Activated CD4-positive, alpha-beta memory T cell treated with anti-CD3 and anti-CD28 coated beads for 36 hours (primary cell): ENCODE measurements at regions not wholly inside any gene's neighbourhood (a gene's known extent, or its start where the extent isn't known, plus 50 kb on each side); places are given as distances from the start of the nearest gene placed in this dataset.
"Not testable (repeated sequence)": the region's sequence is repeated elsewhere in the genome, so short reads cannot be mapped to it uniquely, and the experiment has no call there.

Experiments used
- CTCF ChIA-PET: fragments of 350-600 bp; sonication (Branson Sonifier 250); formaldehyde crosslinking; loops from one replicate; lab custom pipeline; 2021; ENCODE audit warnings: antibody characterized with exemption, inconsistent platforms; lab: Charles Lee
- POLR2A ChIA-PET: fragments of 350-600 bp; sonication (Branson Sonifier 250); formaldehyde crosslinking; loops from one replicate; lab custom pipeline; 2021; ENCODE audit warnings: antibody characterized with exemption; lab: Charles Lee
- DNase-seq: peaks from one replicate; pipeline ENCODE4 v3.0.0-alpha.2; 2020
- H3K27ac Mint-ChIP-seq: one replicate; pipeline ENCODE4 v1.8.0; 2021; ENCODE audit warnings: mixed read lengths
- H3K27me3 Mint-ChIP-seq: one replicate; pipeline ENCODE4 v1.8.0; 2021; ENCODE audit warnings: mixed read lengths
- H3K36me3 Mint-ChIP-seq: one replicate; pipeline ENCODE4 v1.8.0; 2021; ENCODE audit warnings: mixed read lengths
- H3K4me1 Mint-ChIP-seq: one replicate; pipeline ENCODE4 v1.8.0; 2021; ENCODE audit warnings: low read depth, mixed read lengths
- H3K4me3 Mint-ChIP-seq: one replicate; pipeline ENCODE4 v1.8.0; 2021; ENCODE audit warnings: mild to moderate bottlenecking, mixed read lengths
- H3K9me3 Mint-ChIP-seq: one replicate; pipeline ENCODE4 v1.8.0; 2021; ENCODE audit warnings: mixed read lengths
- intact Hi-C: fragments of 100-400 bp; cut with micrococcal nuclease; formaldehyde crosslinking; loops from one replicate; pipeline ENCODE4 v1.15.1; 2023

DNA sequence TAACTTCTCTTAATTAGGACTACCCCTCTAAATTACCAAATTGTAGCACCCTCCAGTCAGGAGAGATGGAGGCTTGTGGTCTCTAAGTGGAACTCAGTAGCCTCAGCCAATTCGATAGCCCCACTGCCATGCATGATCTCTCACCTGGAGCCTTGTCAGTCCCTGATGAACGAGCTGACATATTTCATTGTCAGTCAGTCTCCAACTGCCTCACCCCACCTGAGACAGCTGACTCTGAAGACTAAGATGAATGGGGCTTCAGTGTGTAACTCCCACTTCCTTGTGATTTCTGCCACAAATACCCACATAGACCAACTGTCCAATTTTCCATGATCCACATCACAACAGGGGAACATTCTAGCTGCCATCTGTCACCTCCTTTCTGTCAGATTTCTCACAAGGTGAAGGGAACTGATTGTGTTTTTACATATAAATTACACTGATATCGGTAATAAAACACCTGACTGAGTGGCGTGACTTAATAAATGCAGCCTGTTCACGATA, 206.5 kb downstream of the FAM181B start:
- intact Hi-C loops: no loop called here
- Mint-ChIP-seq H3K4me1 (no peaks in the 10 kb centered on the region), H3K27me3 (no peaks in the 10 kb centered on the region), H3K36me3 (no peaks in the 10 kb centered on the region), H3K9me3 (no peaks in the 10 kb centered on the region), H3K27ac (no peak overlapping the region), H3K4me3 (no peak overlapping the region)
- CTCF ChIA-PET: no interaction called here
- POLR2A ChIA-PET: no interaction called here
- DNase-seq: no peak

DNA sequence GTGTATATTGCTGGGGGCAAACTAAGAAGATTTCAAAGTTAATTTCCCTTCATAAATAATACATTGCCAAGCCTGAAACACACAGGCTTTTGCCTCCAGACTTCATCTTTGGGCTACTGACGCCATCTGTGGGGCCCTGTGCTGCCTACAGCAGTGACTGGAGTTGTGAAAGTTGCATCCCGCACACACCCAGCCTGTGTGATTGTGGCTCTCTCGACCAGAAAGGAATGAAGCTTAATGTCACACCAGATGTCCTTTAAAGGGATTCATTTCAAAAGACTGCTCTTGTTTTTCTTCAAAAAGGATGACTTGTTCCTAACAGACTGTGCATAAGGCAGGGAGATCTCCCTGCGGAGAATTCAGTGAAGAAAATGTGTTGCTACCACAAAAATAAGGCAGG, 210.5 kb downstream of the FAM181B start:
- H3K4me3 Mint-ChIP-seq: no peak overlapping the region
- intact Hi-C loops: no loop called here
- POLR2A ChIA-PET: no interaction called here
- H3K27me3 Mint-ChIP-seq: no peaks in the 10 kb centered on the region
- H3K36me3 Mint-ChIP-seq: no peaks in the 10 kb centered on the region
- CTCF ChIA-PET: no interaction called here
- no peak overlapping the region for H3K27ac Mint-ChIP-seq
- H3K9me3 Mint-ChIP-seq: peaks cover 3% of the 10 kb centered on the region
- DNase-seq: no peak
- H3K4me1 Mint-ChIP-seq: no peaks in the 10 kb centered on the region

DNA sequence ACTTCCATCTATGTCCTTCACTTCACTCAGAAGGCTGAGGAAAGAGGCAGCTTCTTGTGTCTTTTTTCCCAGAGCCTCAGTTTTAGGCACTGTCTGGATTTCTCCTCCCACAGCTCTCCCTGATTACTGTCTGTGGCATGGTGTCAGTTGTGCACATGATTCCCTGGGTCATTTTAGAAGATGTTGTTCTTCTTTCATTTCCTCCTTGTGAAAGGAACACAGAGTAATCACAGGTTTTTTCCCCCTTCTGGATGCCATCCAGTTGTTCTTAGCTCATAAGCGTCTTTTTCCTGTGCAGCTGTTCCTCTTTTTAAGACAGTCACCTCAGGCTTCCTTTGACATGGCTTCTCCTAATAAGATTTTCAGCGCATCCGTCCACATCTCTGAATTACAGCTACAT, 212.2 kb downstream of the FAM181B start:
- intact Hi-C loops: no loop called here
- Mint-ChIP-seq H3K9me3 (peaks cover 3% of the 10 kb centered on the region), H3K4me1 (no peaks in the 10 kb centered on the region), H3K27ac (no peak overlapping the region), H3K4me3 (no peak overlapping the region), H3K27me3 (no peaks in the 10 kb centered on the region), H3K36me3 (no peaks in the 10 kb centered on the region)
- ChIA-PET CTCF (no interaction called here), POLR2A (no interaction called here)
- DNase-seq: no peak

DNA sequence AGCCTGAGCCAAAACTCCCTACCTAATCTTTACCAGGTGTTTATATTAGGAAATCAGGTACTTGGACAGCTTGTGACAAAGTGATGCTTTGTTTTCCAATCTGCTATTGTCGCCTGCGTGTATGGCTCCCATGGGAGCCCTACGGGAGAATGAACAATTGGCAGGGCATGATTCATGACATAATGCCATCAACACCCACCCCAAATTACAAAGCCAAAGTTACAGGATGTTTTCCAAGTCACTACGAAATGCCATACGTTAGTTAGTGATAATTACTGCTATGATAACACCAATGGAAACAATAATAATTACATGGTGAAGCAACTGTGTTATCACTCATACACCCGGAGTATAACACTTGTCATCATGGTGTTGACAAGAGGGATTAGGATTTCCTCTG, 226.4 kb downstream of the FAM181B start:
- H3K9me3 Mint-ChIP-seq: no peaks in the 10 kb centered on the region
- intact Hi-C loops: no loop called here
- no peak for DNase-seq

DNA sequence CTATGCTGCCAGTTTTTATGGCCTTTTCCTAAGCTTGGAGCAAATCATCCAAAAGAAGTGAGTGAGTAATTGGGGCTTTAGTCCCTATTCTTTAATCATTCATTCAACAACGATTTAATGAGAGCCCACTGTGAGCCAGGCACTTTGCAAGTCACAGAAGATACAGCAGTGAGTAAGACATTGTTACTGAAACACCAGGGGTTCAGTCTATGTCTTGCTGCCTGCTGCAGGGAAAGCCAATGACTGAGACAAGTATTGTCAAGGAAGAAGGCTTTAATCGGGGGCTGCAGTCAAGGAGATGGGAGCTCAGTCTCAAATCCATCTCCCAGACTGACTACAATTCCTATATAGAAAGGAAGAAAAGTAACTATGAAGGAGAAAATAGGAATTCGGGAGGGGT, 228.3 kb downstream of the FAM181B start:
- intact Hi-C loops: no loop called here
- H3K4me3 Mint-ChIP-seq: no peak overlapping the region
- ChIA-PET CTCF (interaction anchor here (0.5 kb wide), 1 partner anchor 1161 kb away, joined by 3 read pairs; no protein-coding TSS in a partner anchor), POLR2A (no interaction called here)
- H3K9me3 Mint-ChIP-seq: no peaks in the 10 kb centered on the region
- H3K36me3 Mint-ChIP-seq: no peaks in the 10 kb centered on the region
- H3K27me3 Mint-ChIP-seq: no peaks in the 10 kb centered on the region
- DNase-seq: no peak
- no peak overlapping the region for H3K27ac Mint-ChIP-seq
- no peaks in the 10 kb centered on the region for H3K4me1 Mint-ChIP-seq

More for the DNA sequence above, 226.4 kb downstream of the FAM181B start:
- no peak overlapping the region for H3K27ac Mint-ChIP-seq
- no peaks in the 10 kb centered on the region for H3K36me3 Mint-ChIP-seq
- CTCF ChIA-PET: no interaction called here
- POLR2A ChIA-PET: no interaction called here
- H3K4me1 Mint-ChIP-seq: no peaks in the 10 kb centered on the region
- H3K27me3 Mint-ChIP-seq: no peaks in the 10 kb centered on the region
- H3K4me3 Mint-ChIP-seq: no peak overlapping the region

DNA sequence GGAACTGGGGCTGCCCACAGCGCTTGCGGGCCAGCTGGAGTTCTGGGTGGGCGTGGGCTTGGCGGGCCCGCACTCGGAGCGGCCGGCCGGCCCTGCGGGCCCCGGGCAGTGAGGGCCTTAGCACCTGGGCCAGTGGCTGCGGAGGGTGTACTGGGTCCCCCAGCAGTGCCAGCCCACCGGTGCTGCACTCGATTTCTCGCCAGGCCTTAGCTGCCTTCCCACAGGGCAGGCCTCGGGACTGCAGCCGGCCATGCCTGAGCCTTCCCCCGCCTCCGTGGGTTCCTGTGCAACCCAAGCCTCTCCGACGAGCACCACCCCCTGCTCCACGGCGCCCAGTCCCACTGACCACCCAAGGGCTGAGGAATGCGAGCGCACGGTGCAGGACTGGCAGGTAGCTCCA, 232.5 kb downstream of the FAM181B start:
- CTCF ChIA-PET, H3K4me1 Mint-ChIP-seq, H3K36me3 Mint-ChIP-seq, H3K27me3 Mint-ChIP-seq, intact Hi-C loops, POLR2A ChIA-PET, DNase-seq, H3K9me3 Mint-ChIP-seq, H3K27ac Mint-ChIP-seq, H3K4me3 Mint-ChIP-seq: not testable (repeated sequence)

DNA sequence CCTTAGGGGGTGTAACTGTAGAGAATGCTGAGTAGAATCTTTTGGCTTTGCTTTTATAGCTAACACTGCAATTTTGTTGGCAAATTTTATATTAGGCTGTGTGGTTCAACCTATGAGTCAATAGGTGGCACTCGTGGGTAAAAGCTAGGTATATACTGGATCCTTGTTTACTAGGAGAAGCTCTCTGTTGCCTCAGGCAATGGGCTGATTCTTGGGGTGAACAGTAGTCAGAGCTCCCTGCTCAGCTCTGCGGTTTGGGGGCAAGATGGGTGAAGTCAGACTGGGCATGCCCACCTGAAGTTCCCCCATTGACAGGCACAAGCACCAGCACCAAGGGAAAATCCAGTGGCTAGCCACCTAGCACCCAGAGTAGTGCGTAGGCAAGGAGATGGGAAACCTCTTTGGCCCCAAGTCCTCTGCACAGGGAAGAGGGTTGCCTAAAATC, 238.7 kb downstream of the FAM181B start:
- ChIA-PET CTCF (no interaction called here), POLR2A (no interaction called here)
- no peak for DNase-seq
- Mint-ChIP-seq H3K4me1 (no peaks in the 10 kb centered on the region), H3K4me3 (no peak overlapping the region), H3K27ac (no peak overlapping the region), H3K36me3 (no peaks in the 10 kb centered on the region), H3K9me3 (peaks cover 8% of the 10 kb centered on the region), H3K27me3 (no peaks in the 10 kb centered on the region)
- intact Hi-C loops: no loop called here

DNA sequence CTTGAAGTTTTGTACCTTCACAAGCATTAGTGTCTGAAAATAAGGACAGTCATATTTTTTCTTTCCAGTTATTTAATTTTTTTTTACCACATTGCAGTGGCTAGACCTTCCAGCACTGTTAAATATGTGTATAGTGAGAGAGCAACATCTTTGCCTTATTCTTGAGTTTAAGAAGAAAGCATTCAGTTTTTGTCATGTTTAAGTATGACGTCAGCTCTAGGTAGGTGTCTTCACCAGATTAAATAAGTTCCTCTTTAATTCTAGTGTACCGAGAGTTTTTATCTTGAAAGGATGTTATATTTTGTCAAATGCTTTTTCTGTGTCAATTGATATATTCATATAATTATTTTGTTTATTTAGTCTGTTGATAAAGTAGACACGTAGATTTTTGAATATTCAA, 258.8 kb downstream of the FAM181B start:
- ChIA-PET POLR2A (no interaction called here), CTCF (no interaction called here)
- no peaks in the 10 kb centered on the region for H3K4me1 Mint-ChIP-seq
- intact Hi-C loops: no loop called here
- DNase-seq: no peak
- no peaks in the 10 kb centered on the region for H3K36me3 Mint-ChIP-seq
- H3K27me3 Mint-ChIP-seq: no peaks in the 10 kb centered on the region
- H3K4me3 Mint-ChIP-seq: no peak overlapping the region
- no peaks in the 10 kb centered on the region for H3K9me3 Mint-ChIP-seq
- no peak overlapping the region for H3K27ac Mint-ChIP-seq

DNA sequence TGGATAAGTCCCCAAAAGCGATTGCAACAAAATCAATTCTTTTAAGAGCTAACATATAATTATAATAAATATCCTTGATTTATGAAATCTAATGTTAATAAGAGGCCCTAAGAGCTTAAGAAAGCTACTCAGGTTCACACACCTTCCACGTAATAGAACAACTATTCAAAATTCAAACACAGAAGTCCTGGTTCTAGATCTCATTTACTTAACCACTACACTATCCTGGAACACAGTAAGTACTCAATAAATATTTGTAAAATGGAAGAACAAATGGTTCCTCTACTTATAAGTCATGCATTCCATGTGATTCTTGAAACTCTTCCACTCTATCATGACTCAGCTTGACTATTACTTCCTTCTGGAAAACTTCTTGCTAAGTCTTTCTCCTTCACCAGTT, 268.2 kb downstream of the FAM181B start:
- H3K36me3 Mint-ChIP-seq: no peaks in the 10 kb centered on the region
- intact Hi-C loops: no loop called here
- DNase-seq: no peak
- ChIA-PET POLR2A (interaction anchor here (0.5 kb wide), 1 partner anchor 844 kb away, joined by 3 read pairs; no protein-coding TSS in a partner anchor), CTCF (no interaction called here)
- no peak overlapping the region for H3K27ac Mint-ChIP-seq
- H3K4me1 Mint-ChIP-seq: no peaks in the 10 kb centered on the region
- no peaks in the 10 kb centered on the region for H3K27me3 Mint-ChIP-seq
- no peaks in the 10 kb centered on the region for H3K9me3 Mint-ChIP-seq
- no peak overlapping the region for H3K4me3 Mint-ChIP-seq

DNA sequence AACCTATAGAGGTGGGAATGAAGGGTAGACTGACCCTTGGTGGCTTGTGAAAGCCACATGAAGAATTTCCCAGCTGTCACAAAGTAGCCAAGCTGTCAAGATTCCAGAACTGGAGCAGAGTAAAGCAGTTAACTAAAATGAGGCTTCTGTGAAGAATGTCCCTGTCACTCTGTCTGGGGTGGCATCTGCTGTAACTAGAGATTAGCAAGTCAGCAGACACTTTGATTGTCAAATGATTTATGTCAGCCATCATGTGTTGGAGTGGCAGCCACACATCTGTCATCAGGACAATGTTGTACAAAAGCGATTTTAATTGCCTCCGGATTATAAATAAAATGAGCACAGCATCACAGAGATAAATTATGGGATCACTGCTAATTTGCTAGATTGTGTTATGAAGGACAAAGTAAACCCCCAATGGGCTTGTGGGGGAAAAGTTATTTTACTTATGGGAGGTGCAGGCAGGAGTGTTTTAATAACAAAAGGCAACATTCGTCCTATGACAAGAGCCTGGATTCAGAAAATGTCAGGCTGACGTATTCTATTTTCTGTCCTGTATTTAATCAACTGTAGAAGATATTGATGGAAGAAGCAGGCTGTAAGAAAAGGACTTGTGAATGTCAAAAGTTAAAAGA, 270.9 kb downstream of the FAM181B start:
- H3K4me3 Mint-ChIP-seq: no peak overlapping the region
- H3K36me3 Mint-ChIP-seq: no peaks in the 10 kb centered on the region
- H3K4me1 Mint-ChIP-seq: no peaks in the 10 kb centered on the region
- ChIA-PET CTCF (no interaction called here), POLR2A (no interaction called here)
- intact Hi-C loops: no loop called here
- H3K9me3 Mint-ChIP-seq: no peaks in the 10 kb centered on the region
- no peaks in the 10 kb centered on the region for H3K27me3 Mint-ChIP-seq
- H3K27ac Mint-ChIP-seq: no peak overlapping the region
- DNase-seq: no peak

DNA sequence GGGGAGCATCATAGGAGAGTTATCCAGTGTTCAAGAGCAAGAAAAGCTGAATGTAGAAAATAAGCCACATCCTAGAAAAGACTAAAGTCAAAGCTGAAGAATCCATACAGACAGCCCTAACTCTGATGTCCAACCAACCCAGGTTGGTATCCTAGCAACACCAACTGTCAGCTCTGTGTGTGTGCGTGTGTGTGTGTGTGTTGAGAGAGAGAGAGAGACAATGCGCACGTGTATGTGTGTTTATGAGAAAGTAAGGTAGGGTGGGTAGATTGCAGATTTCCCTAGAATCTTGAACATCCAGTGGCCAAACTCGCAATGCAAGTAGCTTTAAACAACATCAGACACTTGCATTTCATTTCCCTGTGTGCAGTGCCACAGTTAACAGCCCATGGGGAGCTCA, 274.9 kb downstream of the FAM181B start:
- Mint-ChIP-seq H3K9me3 (no peaks in the 10 kb centered on the region), H3K36me3 (no peaks in the 10 kb centered on the region), H3K4me1 (no peaks in the 10 kb centered on the region), H3K27me3 (no peaks in the 10 kb centered on the region), H3K4me3 (no peak overlapping the region), H3K27ac (no peak overlapping the region)
- POLR2A ChIA-PET: no interaction called here
- CTCF ChIA-PET: no interaction called here
- no peak for DNase-seq
- intact Hi-C loops: no loop called here

DNA sequence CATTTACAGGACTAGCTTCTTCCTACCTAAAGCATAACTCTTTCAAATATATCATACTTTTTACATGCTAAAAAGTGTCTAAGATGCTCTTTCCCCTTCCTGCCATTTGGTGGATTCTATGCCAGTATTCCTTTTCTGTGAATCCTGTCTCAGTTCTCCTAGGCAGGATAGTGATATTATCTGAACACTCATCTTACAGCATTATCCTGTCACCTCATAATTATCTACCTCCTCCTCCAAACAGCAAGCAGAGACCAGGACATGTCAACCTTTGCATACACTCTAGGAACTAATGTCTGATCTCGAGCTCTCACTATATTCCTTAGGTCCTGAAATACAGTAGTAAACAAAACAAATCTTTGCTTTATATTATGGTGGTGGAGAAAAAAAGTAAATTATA, 275.5 kb downstream of the FAM181B start:
- H3K27me3 Mint-ChIP-seq: no peaks in the 10 kb centered on the region

DNA sequence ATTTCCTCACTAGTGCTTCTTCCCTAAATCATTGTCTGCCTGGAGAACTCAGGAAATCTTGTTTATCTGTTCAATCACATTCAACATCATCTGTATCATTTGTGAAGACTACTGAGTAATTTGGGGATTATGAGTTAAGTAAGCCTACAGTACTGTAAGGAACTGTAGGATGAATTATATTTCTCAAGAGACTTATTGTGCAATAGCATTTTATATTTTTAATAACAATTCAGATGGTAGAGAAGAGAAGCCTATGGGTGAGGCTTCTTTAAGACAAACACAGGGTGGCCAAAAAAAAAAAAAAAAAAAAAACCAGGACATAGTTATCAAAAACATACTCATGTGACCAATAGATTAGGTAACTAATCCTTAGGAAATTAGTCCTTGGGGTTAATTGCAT, 282.7 kb downstream of the FAM181B start:
- CTCF ChIA-PET: no interaction called here
- H3K4me1 Mint-ChIP-seq: no peaks in the 10 kb centered on the region
- POLR2A ChIA-PET: no interaction called here
- DNase-seq: no peak
- H3K27ac Mint-ChIP-seq: no peak overlapping the region
- H3K36me3 Mint-ChIP-seq: no peaks in the 10 kb centered on the region
- H3K27me3 Mint-ChIP-seq: no peaks in the 10 kb centered on the region
- no peaks in the 10 kb centered on the region for H3K9me3 Mint-ChIP-seq
- no peak overlapping the region for H3K4me3 Mint-ChIP-seq
- intact Hi-C loops: no loop called here

More for the DNA sequence above, 275.5 kb downstream of the FAM181B start:
- ChIA-PET CTCF (no interaction called here), POLR2A (no interaction called here)
- no peaks in the 10 kb centered on the region for H3K9me3 Mint-ChIP-seq
- H3K27ac Mint-ChIP-seq: no peak overlapping the region
- intact Hi-C loops: no loop called here
- H3K4me3 Mint-ChIP-seq: no peak overlapping the region
- no peak for DNase-seq
- no peaks in the 10 kb centered on the region for H3K36me3 Mint-ChIP-seq
- no peaks in the 10 kb centered on the region for H3K4me1 Mint-ChIP-seq
